ENCODE measurements at regions not wholly inside any gene's neighbourhood (a gene's known extent, or its start where the extent isn't known, plus 50 kb on each side); places are given as distances from the start of the nearest gene placed in this dataset.

DNA sequence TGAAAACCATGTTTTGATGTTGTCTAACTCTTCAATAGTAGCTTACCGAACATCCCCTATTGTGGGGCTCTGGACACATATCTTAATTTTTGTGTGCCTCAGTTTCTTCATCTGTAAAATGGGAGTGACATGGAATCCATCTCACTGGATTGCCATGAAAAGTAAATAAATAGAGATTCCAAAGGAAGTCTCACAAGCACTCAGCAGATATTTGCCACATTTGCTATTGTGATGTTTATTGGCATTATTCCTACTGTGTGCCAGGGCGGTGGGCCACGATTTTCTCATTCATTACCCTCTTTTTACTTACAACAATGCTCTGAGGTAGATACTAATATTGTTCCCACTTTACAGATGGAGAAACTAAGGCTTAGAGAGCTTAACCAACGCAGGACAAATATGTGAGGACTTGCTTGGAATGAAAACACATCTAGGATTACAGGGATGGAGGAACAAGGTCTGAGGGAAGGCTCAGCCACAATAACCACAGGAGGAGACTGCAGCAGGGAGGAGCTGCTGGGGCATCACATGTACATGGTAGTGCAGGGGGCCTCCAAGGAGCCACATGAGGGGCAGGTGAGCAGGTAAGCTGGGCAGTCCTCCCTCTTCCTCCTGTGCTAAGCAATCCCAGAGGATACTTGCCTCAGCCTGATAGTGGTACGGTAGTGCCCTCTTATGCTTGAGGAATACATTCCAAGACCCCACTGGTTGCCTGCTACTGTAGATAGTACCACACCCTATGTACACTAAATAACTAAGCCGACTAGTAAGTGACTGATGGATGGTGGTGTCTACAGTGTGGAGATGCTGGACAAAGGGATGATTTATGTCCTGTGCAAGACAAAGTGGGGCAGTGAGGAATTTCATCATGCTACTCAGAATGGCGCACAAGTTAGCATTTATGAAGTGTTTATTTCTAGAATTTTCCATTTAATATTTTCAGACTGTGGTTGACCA is 176.9 kb downstream of the FOXA2 start:
- no peak for DNase-seq (ENCODE audit: low spot score)

DNA sequence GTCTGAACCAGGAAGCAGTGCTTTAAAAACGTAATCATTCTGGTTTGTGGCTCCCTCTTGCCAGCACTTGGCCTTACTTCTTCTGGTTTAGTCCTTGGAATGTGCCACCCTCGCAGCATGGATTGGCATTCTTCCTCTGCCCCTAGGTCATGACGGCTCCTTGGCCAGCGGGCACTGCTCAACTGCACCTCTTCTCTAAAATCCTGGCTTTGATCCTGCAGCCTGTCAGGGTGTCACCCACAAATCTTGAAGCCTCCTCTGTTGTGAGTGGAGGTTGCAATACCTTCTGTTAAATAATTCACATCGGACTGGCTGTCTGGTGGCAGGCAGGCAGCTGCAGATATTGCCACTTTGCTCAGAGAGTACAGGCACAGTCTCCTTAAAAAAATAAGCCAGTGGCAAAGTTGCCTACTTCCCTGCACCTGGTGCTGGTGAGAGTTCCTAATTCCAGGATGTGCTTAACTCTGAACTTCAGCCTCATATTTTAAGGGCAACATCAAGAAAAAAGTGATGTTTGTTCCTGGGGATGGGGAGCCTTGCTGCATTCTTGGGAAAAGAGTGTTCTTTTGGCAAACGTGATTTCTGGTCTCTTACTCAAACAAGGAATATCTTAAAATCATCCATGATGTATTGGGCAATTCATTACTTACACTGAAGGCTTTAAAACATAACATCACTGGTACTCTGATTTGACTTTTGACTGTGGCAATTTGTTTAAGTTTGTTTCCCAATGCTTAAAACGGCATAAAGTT is 179.8 kb downstream of the FOXA2 start:
- no peak for DNase-seq (ENCODE audit: low spot score)

DNA sequence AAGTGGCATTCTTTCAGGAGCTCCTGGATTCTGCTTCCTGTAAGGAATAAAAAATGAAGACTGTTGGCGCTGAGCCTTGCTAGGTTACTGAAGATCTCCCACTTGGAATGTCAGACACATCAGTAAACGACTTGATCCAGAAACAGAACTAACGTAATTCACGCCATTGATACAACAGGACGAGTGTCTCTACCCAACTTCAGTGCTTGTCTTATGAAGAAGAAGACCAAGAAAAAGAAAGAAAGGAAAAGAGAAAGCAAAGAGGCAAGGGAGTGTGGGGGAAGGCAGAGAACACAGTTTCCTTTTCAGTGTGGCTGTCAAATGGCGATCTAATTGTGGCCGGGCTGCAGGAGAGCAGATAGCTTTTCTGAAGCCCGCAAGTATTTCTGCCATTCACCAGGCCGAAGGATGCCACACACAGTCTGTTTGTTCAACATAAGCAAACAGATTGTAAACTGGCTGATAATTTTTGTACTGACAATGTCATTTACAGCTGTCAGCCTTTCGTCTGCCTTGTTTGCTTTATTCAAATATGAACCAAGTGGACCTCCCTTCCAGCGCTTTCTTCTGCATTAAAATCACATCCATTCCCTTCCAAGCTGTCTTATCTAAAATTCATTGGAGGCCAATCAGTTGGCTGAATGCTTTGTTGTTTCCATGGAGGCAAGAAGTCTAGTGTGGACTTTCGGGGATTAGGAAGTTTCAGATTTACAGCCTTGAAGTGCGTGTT is 180.6 kb downstream of the FOXA2 start:
- DNase-seq (ENCODE audit: low spot score), result no peak

DNA sequence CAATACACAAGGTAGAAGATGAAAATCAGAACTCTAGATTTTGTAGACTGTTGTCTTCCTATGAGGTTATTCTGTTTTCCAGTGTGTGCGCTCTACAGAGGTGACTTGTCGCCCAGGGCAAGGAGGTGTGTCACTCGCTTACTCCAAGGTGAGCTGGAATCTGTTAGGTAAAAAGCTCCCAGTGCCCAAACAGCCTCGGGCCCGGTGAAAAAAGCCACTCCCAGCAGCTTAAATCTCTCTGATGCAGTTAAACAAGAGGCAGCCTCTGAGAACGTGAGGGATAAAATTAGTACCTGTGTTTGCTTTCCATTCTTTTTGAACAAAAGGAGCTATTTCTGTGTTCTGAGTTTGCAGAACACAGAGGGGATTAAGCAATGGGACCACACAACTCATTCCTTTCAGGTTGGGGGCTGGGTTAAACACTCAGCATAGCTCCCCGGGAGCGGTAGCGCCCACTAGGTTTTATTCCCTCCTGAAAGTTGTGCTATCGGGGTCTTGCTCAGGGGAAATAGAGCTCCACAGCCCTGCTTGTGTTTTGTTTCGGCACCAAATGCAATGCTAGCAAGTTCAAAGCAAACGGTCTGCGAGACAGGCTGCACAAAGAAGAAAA is 181.2 kb downstream of the FOXA2 start:
- no peak for DNase-seq (ENCODE audit: low spot score)

DNA sequence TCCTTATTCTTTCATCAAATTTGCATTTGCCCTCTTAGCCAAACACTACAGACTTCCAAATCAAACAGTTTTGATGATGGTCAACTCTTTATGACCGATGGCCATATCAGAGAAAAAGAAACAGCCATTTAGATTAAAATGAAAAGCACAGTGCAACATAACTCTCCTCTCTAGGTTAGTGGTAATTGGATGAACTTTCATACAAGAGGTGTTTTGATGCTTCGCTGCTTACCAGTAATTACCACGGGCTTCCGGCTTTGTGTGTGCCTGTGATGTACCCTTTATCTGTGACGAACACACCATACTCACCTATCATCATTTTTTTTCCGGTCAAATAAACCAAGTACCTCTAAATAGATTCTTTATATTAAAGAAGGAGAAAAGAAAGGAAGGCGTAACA is 181.8 kb downstream of the FOXA2 start:
- no peak for DNase-seq (ENCODE audit: low spot score)

DNA sequence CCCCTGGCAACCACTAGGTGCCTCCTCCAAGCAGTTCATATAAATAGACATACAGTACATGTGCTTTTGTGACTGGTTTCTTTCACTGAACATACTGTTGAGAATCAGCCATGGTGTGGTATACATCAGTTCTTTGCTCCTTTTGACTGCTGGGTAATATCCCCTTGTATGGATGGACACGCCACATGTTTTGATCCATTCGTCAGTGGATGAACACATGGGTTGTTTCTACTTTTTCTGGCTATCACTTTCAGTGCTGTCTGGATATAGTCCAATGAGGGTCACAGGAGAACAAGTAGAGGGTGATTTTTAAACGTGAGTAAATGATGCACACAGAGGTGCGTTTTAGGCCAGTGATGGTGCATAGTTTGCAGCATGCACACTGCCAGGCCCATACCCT is 183.9 kb downstream of the FOXA2 start:
- no peak for DNase-seq (ENCODE audit: low spot score)

DNA sequence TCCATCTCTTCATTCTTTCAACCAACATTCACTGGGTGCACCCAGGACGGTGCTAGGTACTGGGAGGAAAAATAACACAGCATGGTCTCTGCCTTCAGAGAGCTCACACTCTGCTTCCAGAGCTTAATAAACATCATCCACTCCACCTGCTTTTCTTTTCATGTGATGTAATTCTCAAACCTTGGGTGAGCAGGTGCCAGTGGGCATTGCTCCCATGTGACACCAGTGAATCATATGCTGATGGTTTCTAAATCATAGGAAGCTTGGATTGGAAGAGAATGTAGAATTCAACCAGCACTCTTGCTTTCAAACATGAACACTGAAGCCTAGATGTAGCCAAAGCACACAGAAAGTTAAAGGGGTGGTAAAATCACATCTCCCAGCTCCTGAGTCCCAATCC is 189.8 kb downstream of the FOXA2 start:
- no peak for DNase-seq (ENCODE audit: low spot score)

DNA sequence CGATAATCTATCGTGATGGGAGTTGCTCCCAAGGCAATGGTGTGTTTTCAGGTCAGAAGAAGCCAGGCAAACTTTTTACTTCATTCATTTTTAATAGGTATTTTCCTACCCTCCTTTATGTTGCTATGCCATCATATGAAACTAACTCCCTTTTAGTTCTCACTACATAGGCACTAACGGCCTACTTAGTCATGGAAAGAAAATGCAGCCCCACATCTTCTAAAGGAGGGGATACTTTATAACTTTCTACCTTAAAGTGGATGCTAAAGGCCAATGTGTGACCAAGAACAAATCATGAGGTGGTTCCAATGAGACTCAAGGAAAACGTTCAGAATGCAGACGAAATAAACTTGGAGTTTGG is 193.8 kb downstream of the FOXA2 start:
- no peak for DNase-seq (ENCODE audit: low spot score)

DNA sequence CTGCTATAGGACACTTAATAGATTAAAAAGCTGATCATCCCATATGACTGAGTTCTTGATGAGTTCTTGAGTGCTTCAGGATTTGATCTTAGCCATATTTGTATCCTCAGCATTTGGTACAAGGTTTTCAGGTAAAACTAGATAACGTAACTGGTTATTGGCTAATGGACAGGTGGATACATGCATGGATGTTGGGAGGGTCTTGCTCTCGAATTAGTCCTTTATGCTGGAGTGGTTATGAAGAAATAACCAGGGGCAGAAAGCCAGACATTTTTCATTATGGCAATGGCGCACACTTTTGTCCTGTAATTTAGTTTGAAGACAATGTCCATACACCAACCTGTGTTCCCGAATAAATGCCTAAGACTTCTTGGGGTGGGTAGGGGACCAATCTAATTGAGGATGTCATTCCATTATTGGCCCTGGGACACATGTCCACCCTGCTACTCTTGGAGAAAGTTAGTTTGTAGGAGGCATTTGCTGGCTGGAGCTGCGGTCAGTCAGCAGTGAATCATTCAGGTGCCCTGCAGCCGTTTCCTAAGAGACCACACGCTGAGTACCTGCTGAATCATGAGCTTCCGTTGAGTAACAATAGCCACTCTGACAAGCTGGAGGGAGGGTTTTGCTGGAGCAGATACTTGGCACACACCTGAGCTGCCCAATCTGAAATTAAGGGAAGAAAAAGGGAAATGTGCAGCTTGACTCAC is 194.4 kb downstream of the FOXA2 start:
- peak; percentile 76 for DNase-seq (ENCODE audit: low spot score)

DNA sequence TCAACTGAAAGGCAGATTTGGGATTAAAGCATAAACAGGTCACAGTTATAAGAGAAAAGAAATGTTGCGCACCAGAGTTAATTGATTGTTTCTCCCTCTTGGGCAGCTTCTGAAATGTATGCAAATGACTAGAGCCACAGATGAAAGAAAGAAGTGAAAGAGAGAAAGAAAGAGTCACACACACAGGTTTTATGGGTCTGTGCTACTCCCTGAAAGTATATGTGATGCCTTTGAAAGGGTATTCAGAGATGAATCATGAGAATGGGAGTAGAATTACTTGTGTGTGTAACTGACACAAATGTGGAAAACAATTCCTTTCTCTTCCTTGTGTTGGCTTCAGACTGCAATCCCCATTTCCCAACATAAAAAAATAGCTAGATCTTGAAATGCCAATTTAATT is 196.9 kb downstream of the FOXA2 start:
- no peak for DNase-seq (ENCODE audit: low spot score)

DNA sequence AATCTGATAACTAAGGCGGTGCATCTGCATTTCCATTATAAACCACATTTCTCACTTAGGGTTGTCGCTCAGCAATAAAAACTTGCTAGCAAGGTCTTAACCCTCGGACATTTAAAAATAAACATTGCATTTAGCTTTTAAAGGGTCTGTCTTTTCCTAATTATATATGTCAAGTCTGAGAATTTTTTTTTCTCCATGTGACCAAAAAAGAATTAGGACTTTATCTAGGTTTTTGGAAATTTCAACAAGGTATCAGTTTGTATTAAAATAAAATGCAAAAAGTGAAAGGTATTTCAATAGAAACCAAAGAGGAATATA is 198.1 kb downstream of the FOXA2 start:
- no peak for DNase-seq (ENCODE audit: low spot score)

DNA sequence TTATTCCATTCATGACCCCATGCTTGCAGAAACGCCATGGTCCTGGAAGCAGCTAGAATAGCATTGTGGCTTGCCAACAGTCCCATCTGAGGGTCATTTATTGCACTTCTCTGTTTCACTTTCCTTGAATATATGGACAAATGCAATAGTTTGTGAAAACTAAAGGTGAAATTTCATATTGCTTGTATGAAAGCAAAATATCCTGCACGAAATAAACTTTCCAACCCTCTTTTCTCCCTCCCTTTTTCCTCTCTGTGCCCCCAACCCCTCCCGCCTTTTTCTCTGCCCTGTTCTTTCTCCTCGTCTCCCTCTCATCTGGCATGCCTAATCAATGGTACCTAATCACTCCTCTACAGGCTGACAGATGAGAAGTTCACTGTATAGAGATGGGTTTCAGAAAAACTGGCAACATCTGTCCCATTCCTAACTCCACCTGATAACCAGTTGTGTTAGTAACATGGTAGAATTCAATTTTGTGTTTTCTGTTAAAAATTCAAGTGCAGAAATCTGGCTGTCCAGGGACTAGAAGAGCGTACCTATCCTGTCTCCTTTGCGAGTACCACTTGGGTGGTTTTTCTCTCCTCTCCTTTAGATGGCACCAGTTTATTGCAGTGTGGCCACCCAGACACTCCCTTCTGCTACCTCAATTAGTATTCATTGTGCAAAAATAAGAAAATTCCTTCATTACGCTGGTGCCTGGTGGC is 198.6 kb downstream of the FOXA2 start:
- peak; percentile 42 for DNase-seq (ENCODE audit: low spot score)

DNA sequence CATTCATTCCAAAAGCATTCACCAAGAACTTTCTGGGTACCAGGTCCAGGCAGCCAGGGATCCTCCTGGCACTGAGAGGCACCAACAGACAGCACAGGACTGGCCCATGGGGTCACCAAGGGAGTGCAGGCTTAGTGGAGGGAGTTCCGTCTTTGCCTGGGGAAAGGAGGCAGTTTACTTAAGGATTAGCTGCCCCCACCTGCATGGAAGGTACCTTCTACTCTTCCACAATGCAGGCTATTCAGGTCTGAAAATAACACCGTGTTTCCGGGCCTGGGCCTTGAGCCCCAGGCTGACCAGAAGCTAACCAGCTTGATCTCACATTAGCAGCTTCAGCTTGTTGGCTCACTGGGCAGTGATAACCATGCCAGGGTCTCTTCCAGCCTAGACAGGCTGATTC is 199.4 kb downstream of the FOXA2 start:
- no peak for DNase-seq (ENCODE audit: low spot score)

DNA sequence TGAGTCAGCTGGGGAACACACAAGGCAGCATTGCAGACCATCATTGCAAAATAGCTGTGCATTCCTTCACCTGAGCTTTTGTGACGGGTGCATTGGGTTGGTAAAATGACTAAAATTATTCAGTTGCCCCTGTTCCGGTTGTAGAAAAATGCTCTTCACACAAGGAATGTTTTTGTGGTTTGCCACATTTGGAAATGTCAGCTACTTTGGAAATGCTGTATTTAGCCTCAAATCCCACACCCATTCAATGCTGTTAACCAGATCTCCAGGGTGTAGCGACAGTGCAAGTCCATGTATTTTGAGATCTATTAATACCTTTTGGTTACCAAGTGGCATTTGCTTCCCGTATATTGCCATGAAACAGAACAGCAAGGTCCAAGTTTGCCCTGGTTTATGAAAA is 201.2 kb downstream of the FOXA2 start:
- no peak for DNase-seq (ENCODE audit: low spot score)

DNA sequence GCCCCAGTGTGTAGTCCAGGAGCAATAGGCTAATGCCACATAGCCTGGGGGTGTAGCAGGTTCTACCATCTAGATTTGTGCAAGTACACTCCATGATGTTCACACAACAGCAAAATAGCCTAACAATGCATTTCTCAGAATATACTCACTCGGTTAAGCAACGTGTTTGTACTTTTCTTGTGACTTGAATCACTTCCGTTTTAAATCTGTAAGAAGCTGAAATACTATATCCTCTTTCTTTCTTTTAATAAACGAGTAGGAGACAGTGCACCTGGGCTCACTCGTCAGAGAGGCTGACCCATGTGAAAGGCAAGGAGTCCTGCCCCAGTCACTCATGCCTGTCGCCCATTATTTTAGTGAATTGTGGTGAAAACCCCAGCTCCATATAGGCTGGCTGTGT is 201.6 kb downstream of the FOXA2 start:
- DNase-seq (ENCODE audit: low spot score), result no peak

DNA sequence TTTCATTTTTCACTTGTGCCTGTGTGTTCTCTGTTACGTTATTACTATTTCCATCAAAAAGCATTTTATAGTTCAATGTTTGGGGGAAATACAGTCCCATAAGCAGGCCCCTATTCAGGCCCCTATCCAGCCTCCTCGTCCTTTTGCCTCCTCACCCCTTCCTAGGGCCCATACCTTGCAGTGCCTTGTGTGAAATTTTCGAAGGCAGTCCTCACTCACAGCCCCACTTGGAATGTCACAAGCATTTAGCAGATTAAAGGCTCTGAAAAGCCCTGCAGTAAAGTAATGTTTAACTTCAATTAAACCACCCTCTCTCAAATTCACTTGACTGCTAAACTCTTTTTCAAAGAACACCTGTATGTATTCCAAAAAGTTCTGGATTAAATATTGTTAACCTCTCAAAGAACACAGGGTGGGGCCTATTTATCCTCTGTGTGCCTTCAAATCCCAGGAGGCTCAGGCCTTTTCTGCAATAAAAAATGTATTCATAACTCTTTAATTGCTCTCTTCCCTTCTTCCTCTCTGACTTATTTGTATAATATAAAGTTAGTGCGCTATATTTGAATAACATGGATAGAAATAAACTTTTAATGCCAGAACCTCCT is 202.5 kb downstream of the FOXA2 start:
- no peak for DNase-seq (ENCODE audit: low spot score)

DNA sequence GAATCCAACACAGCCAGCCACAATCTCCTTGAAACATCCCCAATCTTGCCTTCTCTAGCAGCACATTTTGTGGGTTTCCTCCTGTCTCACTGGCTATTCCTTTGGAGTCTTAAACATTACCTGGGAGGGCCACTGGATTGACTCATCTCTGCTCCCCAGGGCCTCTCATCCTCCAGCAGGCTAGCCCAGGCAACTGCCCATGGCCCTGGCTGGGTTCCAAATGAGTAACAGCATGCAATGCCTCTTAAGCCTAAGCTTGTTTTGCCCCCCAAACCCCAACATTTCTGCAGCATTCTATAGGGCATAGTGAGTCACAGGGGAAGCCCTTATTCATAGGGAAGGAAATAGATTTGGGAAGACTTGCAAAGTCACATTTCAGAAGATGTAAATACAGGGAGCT is 204.9 kb downstream of the FOXA2 start:
- DNase-seq (ENCODE audit: low spot score), result peak; percentile 34

DNA sequence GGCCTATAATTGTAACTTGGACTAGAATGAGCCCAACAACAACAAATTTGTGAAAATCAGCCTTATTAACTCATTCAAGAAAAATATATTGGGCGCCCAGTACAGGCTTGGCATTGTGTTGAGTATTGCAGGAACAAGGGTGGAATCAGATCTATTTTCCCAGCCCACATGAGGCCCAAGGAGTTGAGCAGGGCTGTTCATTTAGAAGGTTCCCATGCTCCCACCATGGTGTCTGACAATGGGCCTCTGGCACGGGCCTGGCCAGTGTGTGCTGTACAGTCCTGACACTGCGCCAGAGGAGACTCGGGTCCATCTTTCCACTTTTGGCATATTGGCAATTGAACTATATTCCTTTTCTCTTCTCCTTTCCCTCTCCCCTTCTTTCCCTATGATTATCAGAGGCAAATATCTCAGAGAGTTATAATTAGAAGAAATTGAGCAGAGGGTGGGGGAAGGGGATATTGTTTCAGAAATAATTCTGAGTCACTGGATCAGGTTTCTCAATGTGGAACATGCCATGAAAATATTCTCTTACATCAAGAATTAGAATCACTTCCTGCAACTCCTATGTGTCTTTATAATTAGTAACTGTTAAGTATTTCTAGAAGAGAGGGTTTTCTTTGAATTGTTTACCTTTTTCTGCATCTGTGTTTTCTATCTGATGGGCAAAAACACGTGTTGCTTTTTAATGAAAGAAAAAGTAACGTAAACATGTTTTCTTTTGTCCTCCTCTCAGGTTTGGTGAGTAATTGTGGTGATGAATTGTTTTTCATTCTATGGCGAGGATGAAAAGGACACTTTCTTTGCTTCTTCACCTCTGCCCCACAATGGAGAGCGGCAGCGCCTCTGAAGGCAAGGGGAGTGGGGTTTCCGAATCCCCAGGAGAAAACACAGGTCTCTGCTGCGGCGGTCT is 209.4 kb downstream of the FOXA2 start:
- DNase-seq (ENCODE audit: low spot score), result no peak

DNA sequence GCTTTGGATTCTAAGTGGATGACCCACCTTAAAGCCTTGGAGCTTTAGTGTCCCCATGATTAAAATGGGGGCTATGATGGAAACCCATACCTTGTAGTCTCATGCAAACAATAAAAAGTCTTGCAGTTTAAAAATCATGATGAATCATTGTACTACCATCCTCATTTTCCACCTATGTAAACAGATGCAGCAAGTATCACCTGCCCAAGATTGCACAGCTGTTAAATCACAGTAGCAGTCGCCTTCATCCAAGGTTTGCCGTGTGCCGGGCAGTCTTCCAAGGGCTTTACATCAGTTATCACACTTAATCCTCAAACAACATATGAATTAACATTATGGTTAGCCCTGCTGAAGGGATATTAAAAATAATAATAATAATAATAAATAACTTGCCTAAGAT is 210.3 kb downstream of the FOXA2 start:
- DNase-seq (ENCODE audit: low spot score), result no peak
